ENCODE measurements at regions not wholly inside any gene's neighbourhood (a gene's known extent, or its start where the extent isn't known, plus 50 kb on each side); places are given as distances from the start of the nearest gene placed in this dataset.

- TF ChIP-seq CTCF (conservative IDR thresholded peaks at IDR 0.05; ENCODE audit: control insufficient read depth, insufficient read depth, low read depth, low read length): no peak
- DNase-seq (ENCODE audit: low read depth): no peak
- no peak overlapping the region for H3K4me3 ChIP-seq (ENCODE audit: control insufficient read depth, low read depth, low read length)
Measured at GRCh38 chr15:77798847-77799246, 166.1 kb upstream of the LINGO1 start.

- TF ChIP-seq CTCF (conservative IDR thresholded peaks at IDR 0.05; ENCODE audit: control insufficient read depth, insufficient read depth, low read depth, low read length): no peak
- no peak for DNase-seq (ENCODE audit: low read depth)
- H3K4me3 ChIP-seq (ENCODE audit: control insufficient read depth, low read depth, low read length): no peak overlapping the region
Measured at GRCh38 chr15:77798151-77798835, 165.6 kb upstream of the LINGO1 start.

- TF ChIP-seq CTCF (conservative IDR thresholded peaks at IDR 0.05; ENCODE audit: control insufficient read depth, insufficient read depth, low read depth, low read length): no peak
- no peak for DNase-seq (ENCODE audit: low read depth)
Measured at GRCh38 chr15:77797270-77797669, 164.6 kb upstream of the LINGO1 start.

GRCh38 chr15:77796046-77796729 lies 163.5 kb upstream of the LINGO1 start:
- no peak overlapping the region for H3K4me3 ChIP-seq (ENCODE audit: control insufficient read depth, low read depth, low read length)
- DNase-seq (ENCODE audit: low read depth): no peak
- no peak for TF ChIP-seq CTCF (conservative IDR thresholded peaks at IDR 0.05; ENCODE audit: control insufficient read depth, insufficient read depth, low read depth, low read length)

More at GRCh38 chr15:77797270-77797669, 164.6 kb upstream of the LINGO1 start:
- no peak overlapping the region for H3K4me3 ChIP-seq (ENCODE audit: control insufficient read depth, low read depth, low read length)

GRCh38 chr15:77795446-77795845 lies 162.7 kb upstream of the LINGO1 start:
- TF ChIP-seq CTCF (conservative IDR thresholded peaks at IDR 0.05; ENCODE audit: control insufficient read depth, insufficient read depth, low read depth, low read length): no peak
- no peak for DNase-seq (ENCODE audit: low read depth)
- no peak overlapping the region for H3K4me3 ChIP-seq (ENCODE audit: control insufficient read depth, low read depth, low read length)

GRCh38 chr15:77791941-77792340 lies 159.2 kb upstream of the LINGO1 start:
- no peak overlapping the region for H3K4me3 ChIP-seq (ENCODE audit: control insufficient read depth, low read depth, low read length)
- TF ChIP-seq CTCF (conservative IDR thresholded peaks at IDR 0.05; ENCODE audit: control insufficient read depth, insufficient read depth, low read depth, low read length): no peak
- no peak for DNase-seq (ENCODE audit: low read depth)

All from fibroblast of mammary gland (primary cell).